Activated naive CD4-positive, alpha-beta T cell treated with anti-CD3 and anti-CD28 coated beads, Interleukin-2, amount 50 U/mL, for 24 hours (primary cell): ENCODE measurements at regions not wholly inside any gene's neighbourhood (a gene's known extent, or its start where the extent isn't known, plus 50 kb on each side); places are given as distances from the start of the nearest gene placed in this dataset.
"Not testable (repeated sequence)": the region's sequence is repeated elsewhere in the genome, so short reads cannot be mapped to it uniquely, and the experiment has no call there.

ENCODE experiments used
- H3K27ac Mint-ChIP-seq: one replicate; pipeline ENCODE4 v1.8.0; 2021; ENCODE audit warnings: mild to moderate bottlenecking, mixed read lengths
- H3K27me3 Mint-ChIP-seq: one replicate; pipeline ENCODE4 v1.8.0; 2021; ENCODE audit warnings: mixed read lengths
- H3K36me3 Mint-ChIP-seq: one replicate; pipeline ENCODE4 v1.8.0; 2021; ENCODE audit warnings: mixed read lengths
- H3K4me1 Mint-ChIP-seq: one replicate; pipeline ENCODE4 v1.8.0; 2021; ENCODE audit warnings: mixed read lengths
- H3K4me3 Mint-ChIP-seq: one replicate; pipeline ENCODE4 v1.8.0; 2021; ENCODE audit warnings: mild to moderate bottlenecking, mixed read lengths
- H3K9me3 Mint-ChIP-seq: one replicate; pipeline ENCODE4 v1.8.0; 2021; ENCODE audit warnings: mixed read lengths

DNA sequence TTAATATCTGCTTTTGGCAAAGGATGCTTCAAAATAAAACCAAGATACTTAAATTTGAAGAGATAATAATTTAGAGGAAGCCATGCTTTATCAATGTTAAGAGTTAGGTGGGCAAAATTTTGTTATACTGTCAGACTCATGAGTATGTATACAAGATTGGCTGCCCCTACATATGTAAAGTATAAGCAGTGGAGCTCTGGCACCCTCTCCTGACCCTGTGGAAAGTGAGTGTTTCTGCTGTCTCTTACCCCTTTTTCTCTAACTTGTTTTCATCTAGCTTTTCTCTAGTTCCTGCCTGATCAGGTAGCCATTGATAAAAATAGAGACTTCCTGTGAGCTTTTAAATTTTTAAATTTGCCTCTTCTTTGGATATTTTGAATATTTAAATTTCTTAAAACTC is 710.9 kb upstream of the SPRY2 start:
- Mint-ChIP-seq H3K27me3 (no peaks in the 10 kb centered on the region), H3K9me3 (no peaks in the 10 kb centered on the region), H3K4me1 (no peaks in the 10 kb centered on the region), H3K36me3 (no peaks in the 10 kb centered on the region), H3K27ac (no peak overlapping the region), H3K4me3 (no peak overlapping the region)

GRCh38 chr13:81048026-81048461 is 707.1 kb upstream of the SPRY2 start:
- no peaks in the 10 kb centered on the region for H3K36me3 Mint-ChIP-seq
- H3K4me1 Mint-ChIP-seq: no peaks in the 10 kb centered on the region
- no peak overlapping the region for H3K27ac Mint-ChIP-seq
- H3K4me3 Mint-ChIP-seq: no peak overlapping the region
- H3K9me3 Mint-ChIP-seq: no peaks in the 10 kb centered on the region
- H3K27me3 Mint-ChIP-seq: no peaks in the 10 kb centered on the region

GRCh38 chr13:81041761-81042160 is 700.8 kb upstream of the SPRY2 start:
- Mint-ChIP-seq H3K27ac (no peak overlapping the region), H3K27me3 (no peaks in the 10 kb centered on the region), H3K9me3 (peaks cover 25% of the 10 kb centered on the region), H3K4me3 (no peak overlapping the region), H3K4me1 (no peaks in the 10 kb centered on the region), H3K36me3 (no peaks in the 10 kb centered on the region)

DNA sequence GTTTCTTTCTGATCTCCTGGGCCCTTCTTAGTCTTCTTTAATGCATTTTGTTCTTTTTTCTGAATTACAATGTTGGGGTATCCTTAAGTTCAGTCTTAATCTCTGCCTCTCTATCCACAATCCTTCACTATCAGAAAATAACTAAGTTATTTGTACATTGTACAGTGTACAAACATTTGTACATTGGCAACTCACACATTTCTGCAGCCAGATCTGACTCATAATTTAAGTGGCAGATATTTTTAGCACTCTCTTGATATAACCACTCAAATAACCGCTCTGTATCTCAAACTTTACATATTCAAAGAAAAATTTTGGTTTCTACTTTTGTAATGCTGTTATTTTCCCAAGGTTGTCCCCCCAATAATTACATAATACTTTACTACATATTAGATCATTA is 691.1 kb upstream of the SPRY2 start:
- H3K4me1 Mint-ChIP-seq: no peaks in the 10 kb centered on the region
- no peaks in the 10 kb centered on the region for H3K27me3 Mint-ChIP-seq
- H3K27ac Mint-ChIP-seq: no peak overlapping the region
- H3K36me3 Mint-ChIP-seq: no peaks in the 10 kb centered on the region
- no peak overlapping the region for H3K4me3 Mint-ChIP-seq
- peaks cover 16% of the 10 kb centered on the region for H3K9me3 Mint-ChIP-seq

DNA sequence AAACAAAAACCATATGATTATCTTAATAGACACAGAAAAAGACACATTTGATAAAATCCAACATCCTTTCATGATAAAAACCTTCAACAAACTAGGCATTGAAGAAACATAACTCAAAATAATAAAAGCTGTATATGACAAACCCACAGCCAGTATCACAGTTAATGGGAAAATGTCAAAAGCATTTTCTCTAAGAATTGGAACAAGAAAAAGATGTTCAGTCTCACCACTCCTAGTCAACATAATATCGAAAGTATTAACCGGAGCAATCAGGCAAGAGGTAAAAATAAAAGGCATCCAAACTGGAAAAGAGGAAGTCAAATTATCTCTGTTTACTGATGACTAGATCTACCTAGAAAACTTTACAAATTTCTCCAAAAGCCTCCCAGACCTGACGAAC is 684.2 kb upstream of the SPRY2 start:
- Mint-ChIP-seq H3K4me3 (no peak overlapping the region), H3K36me3 (no peaks in the 10 kb centered on the region), H3K27ac (no peak overlapping the region), H3K27me3 (no peaks in the 10 kb centered on the region), H3K9me3 (peaks cover 9% of the 10 kb centered on the region), H3K4me1 (no peaks in the 10 kb centered on the region)

GRCh38 chr13:81021284-81021840 is 680.4 kb upstream of the SPRY2 start:
- Mint-ChIP-seq H3K4me3 (no peak overlapping the region), H3K36me3 (no peaks in the 10 kb centered on the region), H3K9me3 (no peaks in the 10 kb centered on the region), H3K4me1 (no peaks in the 10 kb centered on the region), H3K27me3 (no peaks in the 10 kb centered on the region), H3K27ac (no peak overlapping the region)

- Mint-ChIP-seq H3K36me3 (no peaks in the 10 kb centered on the region), H3K4me3 (no peak overlapping the region), H3K9me3 (no peaks in the 10 kb centered on the region), H3K4me1 (no peaks in the 10 kb centered on the region), H3K27ac (no peak overlapping the region), H3K27me3 (no peaks in the 10 kb centered on the region)
Observed at GRCh38 chr13:81020010-81020409, 679.1 kb upstream of the SPRY2 start.

GRCh38 chr13:81018936-81019335 is 678.0 kb upstream of the SPRY2 start:
- no peaks in the 10 kb centered on the region for H3K9me3 Mint-ChIP-seq
- no peak overlapping the region for H3K4me3 Mint-ChIP-seq
- no peak overlapping the region for H3K27ac Mint-ChIP-seq
- no peaks in the 10 kb centered on the region for H3K27me3 Mint-ChIP-seq
- H3K4me1 Mint-ChIP-seq: no peaks in the 10 kb centered on the region
- H3K36me3 Mint-ChIP-seq: no peaks in the 10 kb centered on the region

DNA sequence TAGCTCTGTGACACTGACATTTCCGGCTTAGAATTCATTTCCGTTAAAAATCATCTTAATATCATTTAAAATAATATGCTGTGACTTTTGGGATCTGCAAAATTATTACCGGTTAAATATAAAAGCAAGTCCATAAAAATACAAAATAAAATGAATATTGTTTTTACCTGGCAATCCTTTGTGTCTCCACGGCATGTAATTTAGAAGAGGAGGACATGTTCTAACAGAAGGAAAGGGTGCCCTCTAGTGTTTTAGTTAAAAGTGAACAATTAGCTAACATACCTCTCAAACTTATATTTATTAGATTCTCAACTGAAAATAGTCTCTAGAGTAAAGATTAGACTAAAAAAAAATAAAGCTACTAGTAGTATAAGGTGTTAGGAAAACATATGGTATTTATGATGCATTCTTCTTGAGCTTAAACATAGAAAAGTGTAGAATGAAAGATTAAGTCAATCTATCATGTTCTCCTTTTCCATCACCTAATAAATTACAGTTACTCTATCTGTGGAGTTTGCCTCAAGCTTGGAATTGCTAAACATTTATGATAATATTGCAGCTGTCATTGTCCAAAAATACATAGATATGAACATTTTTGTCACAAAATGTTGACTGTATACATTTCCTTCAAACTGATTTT is 676.7 kb upstream of the SPRY2 start:
- H3K4me1 Mint-ChIP-seq: no peaks in the 10 kb centered on the region

DNA sequence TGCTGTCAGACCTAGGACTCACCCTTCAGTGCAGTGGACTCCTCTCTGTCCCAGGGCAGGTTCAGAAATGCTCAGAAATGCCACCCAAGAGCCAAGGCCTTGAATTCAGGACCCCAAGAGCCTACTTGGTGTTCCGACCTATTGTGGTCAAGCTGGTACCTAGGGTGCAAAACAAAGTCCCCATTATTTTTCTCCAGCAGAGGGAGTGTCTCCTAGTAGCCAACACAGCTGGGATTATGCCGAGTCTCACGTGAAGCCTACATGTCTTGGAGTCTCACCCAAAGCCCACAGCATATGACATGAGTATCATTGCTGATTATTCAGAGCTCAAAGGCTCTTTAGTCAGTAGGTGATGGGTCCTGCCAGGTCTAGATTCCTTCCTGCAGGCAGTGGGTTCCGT is 671.1 kb upstream of the SPRY2 start:
- no peak overlapping the region for H3K4me3 Mint-ChIP-seq
- H3K9me3 Mint-ChIP-seq: peaks cover 8% of the 10 kb centered on the region
- H3K27me3 Mint-ChIP-seq: no peaks in the 10 kb centered on the region
- H3K36me3 Mint-ChIP-seq: no peaks in the 10 kb centered on the region
- H3K4me1 Mint-ChIP-seq: no peaks in the 10 kb centered on the region
- H3K27ac Mint-ChIP-seq: no peak overlapping the region

More for the DNA sequence above, 676.7 kb upstream of the SPRY2 start:
- no peak overlapping the region for H3K27ac Mint-ChIP-seq
- H3K9me3 Mint-ChIP-seq: no peaks in the 10 kb centered on the region
- H3K4me3 Mint-ChIP-seq: no peak overlapping the region
- H3K36me3 Mint-ChIP-seq: no peaks in the 10 kb centered on the region
- H3K27me3 Mint-ChIP-seq: no peaks in the 10 kb centered on the region

- peaks cover 17% of the 10 kb centered on the region for H3K9me3 Mint-ChIP-seq
- no peak overlapping the region for H3K4me3 Mint-ChIP-seq
- no peak overlapping the region for H3K27ac Mint-ChIP-seq
- no peaks in the 10 kb centered on the region for H3K27me3 Mint-ChIP-seq
- H3K4me1 Mint-ChIP-seq: no peaks in the 10 kb centered on the region
- no peaks in the 10 kb centered on the region for H3K36me3 Mint-ChIP-seq
Observed at GRCh38 chr13:81001828-81002385, 661.0 kb upstream of the SPRY2 start.

GRCh38 chr13:80998603-80999002 is 657.7 kb upstream of the SPRY2 start:
- not testable (repeated sequence) for H3K27me3 Mint-ChIP-seq, H3K4me3 Mint-ChIP-seq, H3K36me3 Mint-ChIP-seq, H3K27ac Mint-ChIP-seq, H3K4me1 Mint-ChIP-seq
- H3K9me3 Mint-ChIP-seq: peaks cover 10% of the 10 kb centered on the region

- no peaks in the 10 kb centered on the region for H3K4me1 Mint-ChIP-seq
- no peak overlapping the region for H3K4me3 Mint-ChIP-seq
- H3K27me3 Mint-ChIP-seq: no peaks in the 10 kb centered on the region
- peaks cover 11% of the 10 kb centered on the region for H3K9me3 Mint-ChIP-seq
- no peak overlapping the region for H3K27ac Mint-ChIP-seq
- no peaks in the 10 kb centered on the region for H3K36me3 Mint-ChIP-seq
Observed at GRCh38 chr13:80989747-80990146, 648.8 kb upstream of the SPRY2 start.

DNA sequence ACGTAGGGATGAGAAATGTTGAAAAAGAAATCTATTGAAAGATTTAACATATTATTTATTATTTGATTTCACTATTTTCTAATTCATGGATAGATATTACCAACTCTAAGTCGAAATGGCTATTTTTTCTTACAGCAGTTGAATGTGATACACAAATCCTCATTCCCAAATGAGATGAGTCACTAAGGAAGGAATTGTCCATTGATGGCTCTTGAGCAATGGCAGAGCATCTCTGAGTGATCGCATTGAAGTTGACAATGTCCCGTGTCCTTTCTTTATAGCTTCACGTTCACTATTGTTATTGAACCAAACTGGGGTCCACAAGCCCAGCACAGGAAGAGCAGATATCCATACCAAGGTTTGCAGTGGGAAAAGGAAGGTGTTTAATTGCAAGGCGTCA is 648.3 kb upstream of the SPRY2 start:
- Mint-ChIP-seq H3K4me3 (no peak overlapping the region), H3K27ac (no peak overlapping the region), H3K27me3 (no peaks in the 10 kb centered on the region), H3K4me1 (no peaks in the 10 kb centered on the region), H3K9me3 (peaks cover 11% of the 10 kb centered on the region), H3K36me3 (no peaks in the 10 kb centered on the region)

- Mint-ChIP-seq H3K36me3 (no peaks in the 10 kb centered on the region), H3K4me1 (no peaks in the 10 kb centered on the region), H3K9me3 (peaks cover 11% of the 10 kb centered on the region), H3K27me3 (no peaks in the 10 kb centered on the region), H3K27ac (no peak overlapping the region), H3K4me3 (no peak overlapping the region)
Observed at GRCh38 chr13:80988391-80989151, 647.6 kb upstream of the SPRY2 start.

GRCh38 chr13:80979035-80979641 is 638.2 kb upstream of the SPRY2 start:
- Mint-ChIP-seq H3K27me3 (no peaks in the 10 kb centered on the region), H3K4me1 (no peaks in the 10 kb centered on the region), H3K27ac (no peak overlapping the region), H3K36me3 (no peaks in the 10 kb centered on the region), H3K9me3 (no peaks in the 10 kb centered on the region), H3K4me3 (no peak overlapping the region)
